ENCODE measurements at regions not wholly inside any gene's neighbourhood (a gene's known extent, or its start where the extent isn't known, plus 50 kb on each side); places are given as distances from the start of the nearest gene placed in this dataset.

GRCh38 chrY:16572061-16572460, 1308.0 kb downstream of the CDY2B start:
- TF ChIP-seq MAX (CRISPR knock-in tag; IDR thresholded peaks at IDR 0.05) (no peak), CTCF (IDR thresholded peaks at IDR 0.05) (no peak), ZNF423 (CRISPR knock-in tag; IDR thresholded peaks at IDR 0.05) (no peak), ZNF219 (CRISPR knock-in tag; IDR thresholded peaks at IDR 0.05; ENCODE audit: borderline replicate concordance) (no peak), E2F1 (CRISPR knock-in tag; IDR thresholded peaks at IDR 0.05) (no peak), ZMAT4 (CRISPR knock-in tag; IDR thresholded peaks at IDR 0.05) (no peak), RELA (CRISPR knock-in tag; IDR thresholded peaks at IDR 0.05; ENCODE audit: borderline replicate concordance) (no peak), ATF2 (CRISPR knock-in tag; IDR thresholded peaks at IDR 0.05; ENCODE audit: borderline replicate concordance, low read depth) (no peak), NR2C2 (CRISPR knock-in tag; IDR thresholded peaks at IDR 0.05) (no peak), JUN (CRISPR knock-in tag; IDR thresholded peaks at IDR 0.05) (no peak), NFYB (CRISPR knock-in tag; conservative IDR thresholded peaks at IDR 0.05; ENCODE audit: low read depth) (no peak), GABPB1 (CRISPR knock-in tag; IDR thresholded peaks at IDR 0.05) (no peak)
